ENCODE measurements at regions not wholly inside any gene's neighbourhood (a gene's known extent, or its start where the extent isn't known, plus 50 kb on each side); places are given as distances from the start of the nearest gene placed in this dataset.

GRCh38 chr13:53216773-53217172 lies 188.2 kb downstream of the OLFM4 start:
- Histone ChIP-seq H3K27me3 (no peaks in the 10 kb centered on the region), H3K4me1 (no peaks in the 10 kb centered on the region), H3K9me3 (no peaks in the 10 kb centered on the region), H3K36me3 (no peaks in the 10 kb centered on the region), H3K27ac (no peak overlapping the region), H3K4me3 (no peak overlapping the region)
- 69 to 81% methylated on average over 1 of the region's 1 CpG for WGBS, 2 donors
- TF ChIP-seq POLR2A (IDR thresholded peaks at IDR 0.05) = no peak
- TF ChIP-seq EP300 (IDR thresholded peaks at IDR 0.05) = no peak
- TF ChIP-seq CTCF (IDR thresholded peaks at IDR 0.05) = no peak
- no peak for DNase-seq (ENCODE audit: low spot score in 2 of 2)

- Histone ChIP-seq H3K27me3 (no peaks in the 10 kb centered on the region), H3K27ac (no peak overlapping the region), H3K4me1 (no peaks in the 10 kb centered on the region), H3K4me3 (no peak overlapping the region), H3K36me3 (no peaks in the 10 kb centered on the region), H3K9me3 (no peaks in the 10 kb centered on the region)
- DNase-seq (ENCODE audit: low spot score in 2 of 2) = no peak
- no peak for TF ChIP-seq CTCF (IDR thresholded peaks at IDR 0.05)
- TF ChIP-seq EP300 (IDR thresholded peaks at IDR 0.05) = no peak
- no peak for TF ChIP-seq POLR2A (IDR thresholded peaks at IDR 0.05)
Measured at GRCh38 chr13:53217194-53217593, 188.6 kb downstream of the OLFM4 start.

- WGBS, 2 donors = 83 to 88% methylated on average over 3 of the region's 3 CpGs
- no peak for TF ChIP-seq EP300 (IDR thresholded peaks at IDR 0.05)
- no peak for TF ChIP-seq CTCF (IDR thresholded peaks at IDR 0.05)
- TF ChIP-seq POLR2A (IDR thresholded peaks at IDR 0.05) = no peak
- peaks cover 0 to 9% (median 0%) of the 10 kb centered on the region in 4 donors for H3K9me3 ChIP-seq
- no peak overlapping the region for H3K4me3 ChIP-seq
- DNase-seq (ENCODE audit: low spot score in 2 of 2) = no peak
- no peaks in the 10 kb centered on the region for H3K36me3 ChIP-seq
- H3K27ac ChIP-seq = no peak overlapping the region
- no peaks in the 10 kb centered on the region for H3K27me3 ChIP-seq
- no peaks in the 10 kb centered on the region for H3K4me1 ChIP-seq
Measured at GRCh38 chr13:53220038-53220437, 191.4 kb downstream of the OLFM4 start.

- TF ChIP-seq POLR2A (IDR thresholded peaks at IDR 0.05) (no peak), CTCF (IDR thresholded peaks at IDR 0.05) (no peak), EP300 (IDR thresholded peaks at IDR 0.05) (no peak)
- 55 to 69% methylated on average over 8 of the region's 8 CpGs for WGBS, 2 donors
- H3K27me3 ChIP-seq = no peaks in the 10 kb centered on the region
- no peak for DNase-seq (ENCODE audit: low spot score in 2 of 2)
- H3K4me1 ChIP-seq = no peaks in the 10 kb centered on the region
- no peaks in the 10 kb centered on the region for H3K36me3 ChIP-seq
- no peak overlapping the region for H3K4me3 ChIP-seq
- H3K27ac ChIP-seq = no peak overlapping the region
- H3K9me3 ChIP-seq = no peaks in the 10 kb centered on the region
Measured at GRCh38 chr13:53237696-53238095, 209.1 kb downstream of the OLFM4 start.

GRCh38 chr13:53238261-53238660 lies 209.6 kb downstream of the OLFM4 start:
- Histone ChIP-seq H3K27ac (no peak overlapping the region), H3K4me3 (no peak overlapping the region), H3K4me1 (no peaks in the 10 kb centered on the region), H3K36me3 (no peaks in the 10 kb centered on the region), H3K9me3 (no peaks in the 10 kb centered on the region), H3K27me3 (no peaks in the 10 kb centered on the region)
- WGBS, 2 donors = 51 to 60% methylated on average over 10 of the region's 10 CpGs
- no peak for DNase-seq (ENCODE audit: low spot score in 2 of 2)
- TF ChIP-seq POLR2A (IDR thresholded peaks at IDR 0.05) (no peak), EP300 (IDR thresholded peaks at IDR 0.05) (no peak), CTCF (IDR thresholded peaks at IDR 0.05) (no peak)

All from tibial nerve (tissue), 4 donors.